B cell (primary cell): ENCODE measurements at regions not wholly inside any gene's neighbourhood (a gene's known extent, or its start where the extent isn't known, plus 50 kb on each side); places are given as distances from the start of the nearest gene placed in this dataset.

Experiments
- ATAC-seq: fragments of 200-7000 bp; cut with Tn5 transposase; one replicate; pipeline ENCODE4 v1.10.0; 2021; ENCODE audit warnings: low read depth, mild to moderate bottlenecking, moderate number of reproducible peaks, moderate library complexity
- CTCF ChIA-PET: fragments of 350-600 bp; sonication (Branson Sonifier 250); formaldehyde crosslinking; loops from one replicate; lab custom pipeline; 2021; ENCODE audit warnings: antibody characterized with exemption, inconsistent platforms; lab: Charles Lee
- POLR2A ChIA-PET: fragments of 350-600 bp; sonication (Branson Sonifier 250); formaldehyde crosslinking; loops from one replicate; lab custom pipeline; 2021; ENCODE audit warnings: antibody characterized with exemption; lab: Charles Lee
- DNase-seq: peaks from one replicate; pipeline ENCODE4 v3.0.0; 2013
- H2AFZ ChIP-seq: 2 replicates; pipeline ENCODE4 v1.6.1; 2012; ENCODE audit warnings: mild to moderate bottlenecking, low read depth, low read length; ENCODE audit not compliant: insufficient read depth, poor library complexity, severe bottlenecking
- H3K27ac ChIP-seq, 2 donors: 1 replicate in 1 of 2; 2 replicates in 1 of 2; pipeline ENCODE4 v1.5.1; 2012 to 2013; ENCODE audit warnings: low read length in 2 of 2, mild to moderate bottlenecking in 2 of 2, moderate library complexity in 1 of 2
- H3K27me3 ChIP-seq, 4 experiments: fragments of 200-600 bp in 1 of 4; sonication (generic) in 1 of 4; replicated peaks in 1 of 4; 1 replicate in 2 of 4; 2 replicates in 2 of 4; pipeline versions ENCODE4 v1.6.1 to v1.7.0; 2013 to 2016; ENCODE audit warnings: low read length in 3 of 4, mild to moderate bottlenecking in 2 of 4, mixed read lengths in 1 of 4, moderate library complexity in 1 of 4; ENCODE audit not compliant: insufficient read depth in 4 of 4, control insufficient read depth in 3 of 4; ENCODE audit errors: control extremely low read depth in 1 of 4
- H3K36me3 ChIP-seq, 2 experiments: replicated peaks in 1 of 2; 1 replicate in 1 of 2; 2 replicates in 1 of 2; pipeline versions ENCODE4 v1.6.1 to v1.7.1; 2013; ENCODE audit warnings: low read length in 1 of 2; ENCODE audit not compliant: insufficient read depth in 2 of 2, control insufficient read depth in 1 of 2; ENCODE audit errors: control extremely low read depth in 1 of 2, extremely low read depth in 1 of 2
- H3K4me1 ChIP-seq, 2 donors: fragments of 200-600 bp in 1 of 2; sonication (generic) in 1 of 2; 1 replicate in 1 of 2; 2 replicates in 1 of 2; pipeline versions ENCODE4 v1.5.1 to v1.6.1; 2013 to 2017; ENCODE audit warnings: low read length in 2 of 2; ENCODE audit not compliant: control insufficient read depth in 2 of 2, insufficient read depth in 2 of 2
- H3K4me2 ChIP-seq: replicated peaks from 2 replicates; pipeline ENCODE3; 2012; ENCODE audit warnings: mild to moderate bottlenecking, low read depth, low read length; ENCODE audit not compliant: poor library complexity, severe bottlenecking
- H3K4me3 ChIP-seq, 5 experiments: fragments of 200-600 bp in 1 of 5; sonication (generic) in 1 of 5; 1 replicate in 3 of 5; 2 replicates in 2 of 5; pipeline versions ENCODE4 v1.5.1 to v1.7.0; 2011 to 2016; ENCODE audit warnings: low read length in 4 of 5, mild to moderate bottlenecking in 4 of 5, low read depth in 2 of 5, control low read depth in 1 of 5, moderate library complexity in 1 of 5; ENCODE audit not compliant: insufficient read depth in 1 of 5; ENCODE audit errors: control extremely low read depth in 1 of 5, extremely low read depth in 1 of 5
- H3K79me2 ChIP-seq: fragments of 200-600 bp; sonication (generic); one replicate; pipeline ENCODE4 v1.6.0; 2016; ENCODE audit warnings: low read length; ENCODE audit not compliant: control insufficient read depth, insufficient read depth
- H3K9ac ChIP-seq: fragments of 200-600 bp; sonication (generic); 2 replicates; pipeline ENCODE4 v1.6.1; 2017; ENCODE audit warnings: mild to moderate bottlenecking, low read length, moderate library complexity
- H3K9me3 ChIP-seq, 3 donors: one replicate each; pipeline versions ENCODE4 v1.6.1 to v1.7.1; 2013; ENCODE audit warnings: low read length in 2 of 3; ENCODE audit not compliant: control insufficient read depth in 2 of 3, insufficient read depth in 1 of 3; ENCODE audit errors: control extremely low read depth in 1 of 3
- H4K20me1 ChIP-seq: 2 replicates; pipeline ENCODE4 v1.6.0; 2012; ENCODE audit warnings: mild to moderate bottlenecking, low read length; ENCODE audit not compliant: insufficient read depth, control insufficient read depth, poor library complexity, severe bottlenecking
- H3K27ac Mint-ChIP-seq: one replicate; pipeline ENCODE4 v1.8.0; 2021; ENCODE audit warnings: mixed read lengths
- H3K27me3 Mint-ChIP-seq: one replicate; pipeline ENCODE4 v1.8.0; 2021; ENCODE audit warnings: mixed read lengths
- H3K4me1 Mint-ChIP-seq: one replicate; pipeline ENCODE4 v1.8.0; 2021; ENCODE audit warnings: mixed read lengths
- H3K4me3 Mint-ChIP-seq: one replicate; pipeline ENCODE4 v1.8.0; 2021; ENCODE audit warnings: mixed read lengths
- H3K9me3 Mint-ChIP-seq: one replicate; pipeline ENCODE4 v1.8.0; 2022; ENCODE audit warnings: mixed read lengths; ENCODE audit not compliant: insufficient read depth
- CTCF ChIP-seq: fragments of 200-600 bp; IDR thresholded peaks from one replicate; pipeline ENCODE4 v1.8.0; 2022; ENCODE audit warnings: antibody characterized with exemption, mild to moderate bottlenecking
- EZH2 ChIP-seq: IDR thresholded peaks from 2 replicates; pipeline ENCODE4 v1.6.1; 2012; ENCODE audit warnings: borderline replicate concordance, low read depth, mild to moderate bottlenecking, moderate library complexity, low read length; ENCODE audit not compliant: insufficient read depth, poor library complexity, severe bottlenecking
- whole genome bisulfite sequencing: methylation state at CpG from one replicate; pipeline ENCODE4 v1.1.5; 2013; ENCODE audit warnings: missing lambda C conversion rate; ENCODE audit not compliant: insufficient coverage; 5-methylcytosine and 5-hydroxymethylcytosine counted together
- intact Hi-C: fragments of 100-400 bp; cut with micrococcal nuclease; formaldehyde crosslinking; loops from one replicate; pipeline ENCODE4 v1.10.0; 2022

- WGBS: 95% methylated on average over 6 of the region's 7 CpGs
- no peaks in the 10 kb centered on the region for H3K4me1 ChIP-seq
- H3K9me3 Mint-ChIP-seq: peaks cover 38% of the 10 kb centered on the region
- TF ChIP-seq CTCF (no peak), EZH2 (no peak)
- H3K27me3 Mint-ChIP-seq: no peaks in the 10 kb centered on the region
- H4K20me1 ChIP-seq: no peaks in the 10 kb centered on the region
- intact Hi-C loops: no loop called here
- ChIA-PET POLR2A (no interaction called here), CTCF (no interaction called here)
- H3K4me1 Mint-ChIP-seq: no peaks in the 10 kb centered on the region
- H3K27me3 ChIP-seq: no peaks in the 10 kb centered on the region
- H3K36me3 ChIP-seq: no peaks in the 10 kb centered on the region
- peaks cover 1 to 51% (median 42%) of the 10 kb centered on the region in 3 donors for H3K9me3 ChIP-seq
- H3K27ac ChIP-seq: no peak overlapping the region
- H3K4me3 Mint-ChIP-seq: no peak overlapping the region
- no peak overlapping the region for H3K4me3 ChIP-seq
- H3K27ac Mint-ChIP-seq: no peak overlapping the region
- DNase-seq: no peak
- no peak overlapping the region for H3K4me2 ChIP-seq
- H3K79me2 ChIP-seq: no peaks in the 10 kb centered on the region
- no peak overlapping the region for H3K9ac ChIP-seq
- no peak overlapping the region for H2AFZ ChIP-seq
- ATAC-seq: no peak
These were observed 1447.6 kb downstream of the UQCRFS1 start for GRCh38 chr19:27765397-27765796.

- intact Hi-C loops: no loop called here
- peaks cover 31% of the 10 kb centered on the region for H3K9me3 Mint-ChIP-seq
- no peaks in the 10 kb centered on the region for H3K79me2 ChIP-seq
- CTCF ChIA-PET: no interaction called here
- 90% methylated on average over 4 of the region's 5 CpGs for WGBS
- H2AFZ ChIP-seq: no peak overlapping the region
- DNase-seq: no peak
- H3K9ac ChIP-seq: no peak overlapping the region
- H3K4me1 Mint-ChIP-seq: no peaks in the 10 kb centered on the region
- H3K4me3 Mint-ChIP-seq: no peak overlapping the region
- H3K27me3 ChIP-seq: no peaks in the 10 kb centered on the region
- no peak overlapping the region for H3K27ac ChIP-seq
- no peaks in the 10 kb centered on the region for H3K36me3 ChIP-seq
- no peak overlapping the region for H3K4me2 ChIP-seq
- POLR2A ChIA-PET: no interaction called here
- no peaks in the 10 kb centered on the region for H3K27me3 Mint-ChIP-seq
- H3K4me1 ChIP-seq: no peaks in the 10 kb centered on the region
- H3K9me3 ChIP-seq: peaks cover 1 to 55% (median 41%) of the 10 kb centered on the region in 3 donors
- H3K4me3 ChIP-seq: no peak overlapping the region
- TF ChIP-seq CTCF (no peak), EZH2 (no peak)
- no peak for ATAC-seq
- no peak overlapping the region for H3K27ac Mint-ChIP-seq
- no peaks in the 10 kb centered on the region for H4K20me1 ChIP-seq
These were observed 1448.7 kb downstream of the UQCRFS1 start for GRCh38 chr19:27764186-27764804.
